GM23338 (cell line): ENCODE measurements at regions not wholly inside any gene's neighbourhood (a gene's known extent, or its start where the extent isn't known, plus 50 kb on each side); places are given as distances from the start of the nearest gene placed in this dataset.
"Not testable (repeated sequence)": the region's sequence is repeated elsewhere in the genome, so short reads cannot be mapped to it uniquely, and the experiment has no call there.

Source experiments
- ATAC-seq: fragments of 200-7000 bp; cut with Tn5 transposase; 3 replicates; pipeline ENCODE4 v1.9.1; 2020
- DNase-seq: peaks from one replicate; pipeline ENCODE4 v3.0.0-alpha.2; 2015; ENCODE audit warnings: low spot score
- H2AFZ ChIP-seq: fragments of 200-600 bp; sonication (generic); 2 replicates; pipeline ENCODE4 v1.8.0; 2016; ENCODE audit warnings: antibody characterized with exemption, mild to moderate bottlenecking, moderate library complexity
- H3F3A ChIP-seq: fragments of 200-600 bp; sonication (generic); replicated peaks from 2 replicates; pipeline ENCODE4 v1.8.0; 2017; ENCODE audit warnings: antibody characterized with exemption, mixed run types, low read depth
- H3K27ac ChIP-seq: fragments of 200-600 bp; sonication (generic); 2 replicates; pipeline ENCODE4 v1.6.1; 2016; ENCODE audit warnings: low read depth
- H3K27me3 ChIP-seq: fragments of 200-600 bp; sonication (generic); 2 replicates; pipeline ENCODE4 v1.8.0; 2016; ENCODE audit warnings: mild to moderate bottlenecking, mixed run types, moderate library complexity; ENCODE audit not compliant: insufficient read depth
- H3K36me3 ChIP-seq: fragments of 200-600 bp; sonication (generic); 2 replicates; pipeline ENCODE4 v1.8.0; 2016; ENCODE audit warnings: mild to moderate bottlenecking; ENCODE audit not compliant: insufficient read depth
- H3K4me1 ChIP-seq: fragments of 200-600 bp; sonication (generic); 2 replicates; pipeline ENCODE4 v1.8.0; 2016; ENCODE audit warnings: mild to moderate bottlenecking, moderate library complexity; ENCODE audit not compliant: insufficient read depth
- H3K4me2 ChIP-seq: fragments of 200-600 bp; sonication (generic); 2 replicates; pipeline ENCODE4 v1.7.1; 2017; ENCODE audit warnings: mixed run types
- H3K4me3 ChIP-seq: fragments of 200-600 bp; sonication (generic); 2 replicates; pipeline ENCODE4 v1.6.1; 2016; ENCODE audit warnings: mixed run types
- H3K79me2 ChIP-seq: fragments of 200-600 bp; sonication (generic); replicated peaks from 2 replicates; pipeline ENCODE4 v1.8.0; 2017; ENCODE audit warnings: mild to moderate bottlenecking; ENCODE audit not compliant: insufficient read depth
- H3K9me2 ChIP-seq: fragments of 200-600 bp; sonication (generic); 2 replicates; pipeline ENCODE4 v1.8.0; 2017; ENCODE audit not compliant: insufficient read depth
- H4K20me1 ChIP-seq: fragments of 200-600 bp; sonication (generic); replicated peaks from 2 replicates; pipeline ENCODE4 v1.8.0; 2017; ENCODE audit warnings: mild to moderate bottlenecking; ENCODE audit not compliant: insufficient read depth
- H3K27ac Mint-ChIP-seq: 2 replicates; pipeline ENCODE4 v1.8.0; 2020; ENCODE audit warnings: inconsistent platforms, mild to moderate bottlenecking, moderate library complexity, mixed read lengths
- H3K27me3 Mint-ChIP-seq: 3 replicates; pipeline ENCODE4 v1.8.0; 2022; ENCODE audit warnings: low read depth, mild to moderate bottlenecking, moderate library complexity, mixed read lengths, inconsistent platforms; ENCODE audit not compliant: insufficient read depth, poor library complexity
- H3K36me3 Mint-ChIP-seq: 3 replicates; pipeline ENCODE4 v1.8.0; 2021; ENCODE audit warnings: low read depth, mild to moderate bottlenecking, inconsistent platforms, moderate library complexity, mixed read lengths
- H3K4me1 Mint-ChIP-seq: 3 replicates; pipeline ENCODE4 v1.8.0; 2020; ENCODE audit warnings: mild to moderate bottlenecking, inconsistent platforms, mixed read lengths
- H3K4me3 Mint-ChIP-seq: 3 replicates; pipeline ENCODE4 v1.8.0; 2021; ENCODE audit warnings: moderate library complexity, mild to moderate bottlenecking, inconsistent platforms, mixed read lengths
- H3K9me3 Mint-ChIP-seq: 3 replicates; pipeline ENCODE4 v1.8.0; 2020; ENCODE audit warnings: moderate library complexity, mild to moderate bottlenecking, inconsistent platforms, mixed read lengths
- CREB1 ChIP-seq: fragments of 250-450 bp; sonication (Bioruptor Pico); IDR thresholded peaks from 2 replicates; pipeline ENCODE4 v1.5.0; 2020; ENCODE audit warnings: low read depth, mild to moderate bottlenecking, moderate library complexity
- CTCF ChIP-seq, 2 experiments: fragments of 200-600 bp in 1 of 2; sonication (generic) in 1 of 2; conservative IDR thresholded peaks; 2 replicates each; pipeline versions ENCODE4 v1.5.1 to v1.6.1; 2016 to 2017; ENCODE audit warnings: antibody characterized with exemption in 2 of 2, low read depth in 2 of 2, mild to moderate bottlenecking in 2 of 2, moderate library complexity in 1 of 2
- EZH2 ChIP-seq: fragments of 200-600 bp; sonication (generic); IDR thresholded peaks from one replicate; pipeline ENCODE4 v1.8.0; 2017; ENCODE audit warnings: antibody characterized with exemption, mild to moderate bottlenecking, low read depth; ENCODE audit not compliant: unreplicated experiment
- EZH2phosphoT487 ChIP-seq: fragments of 200-600 bp; sonication (generic); IDR thresholded peaks from one replicate; pipeline ENCODE4 v1.8.1; 2018; ENCODE audit warnings: antibody characterized with exemption; ENCODE audit not compliant: unreplicated experiment
- JUNB ChIP-seq: IDR thresholded peaks from one replicate; pipeline ENCODE4 v1.6.1; 2016; ENCODE audit warnings: antibody characterized with exemption; ENCODE audit not compliant: unreplicated experiment
- NANOG ChIP-seq: IDR thresholded peaks from 2 replicates; pipeline ENCODE4 v1.6.1; 2016; ENCODE audit warnings: antibody characterized with exemption, borderline replicate concordance
- POLR2AphosphoS5 ChIP-seq: IDR thresholded peaks from 2 replicates; pipeline ENCODE4 v1.6.1; 2016; ENCODE audit warnings: antibody characterized with exemption, low read depth
- REST ChIP-seq: IDR thresholded peaks from one replicate; pipeline ENCODE4 v1.6.1; 2018; ENCODE audit warnings: antibody characterized with exemption; ENCODE audit not compliant: unreplicated experiment
- STAT1 ChIP-seq: IDR thresholded peaks from one replicate; pipeline ENCODE4 v1.6.1; 2016; ENCODE audit warnings: antibody characterized with exemption; ENCODE audit not compliant: unreplicated experiment
- ZNF114 ChIP-seq: fragments of 250-450 bp; sonication (Bioruptor Pico); IDR thresholded peaks from 2 replicates; pipeline ENCODE4 v1.5.0; 2020; ENCODE audit warnings: mild to moderate bottlenecking, moderate library complexity
- ZNF331 ChIP-seq: fragments of 250-450 bp; sonication (Bioruptor Pico); IDR thresholded peaks from 2 replicates; pipeline ENCODE4 v1.5.0; 2020; ENCODE audit warnings: low read depth, mild to moderate bottlenecking, moderate library complexity

- Mint-ChIP-seq H3K27me3 (no peaks in the 10 kb centered on the region), H3K36me3 (no peaks in the 10 kb centered on the region), H3K27ac (no peak overlapping the region), H3K9me3 (no peaks in the 10 kb centered on the region), H3K4me1 (no peaks in the 10 kb centered on the region), H3K4me3 (no peak overlapping the region)
- no peak for TF ChIP-seq JUNB
- TF ChIP-seq STAT1, result no peak
- no peak for TF ChIP-seq NANOG
- no peak for TF ChIP-seq ZNF331 (CRISPR knock-in tag)
- TF ChIP-seq POLR2AphosphoS5, result no peak
- no peak for TF ChIP-seq EZH2
- TF ChIP-seq EZH2phosphoT487, result no peak
- TF ChIP-seq ZNF114 (CRISPR knock-in tag), result no peak
- no peak for TF ChIP-seq CTCF (conservative IDR thresholded peaks at IDR 0.05; ENCODE audit: low read depth in 2 of 2)
- no peak for TF ChIP-seq REST
- no peak for TF ChIP-seq CREB1 (CRISPR knock-in tag)
- no peak for ATAC-seq
- no peak overlapping the region for H3K27ac ChIP-seq
- H3K4me3 ChIP-seq, result no peak overlapping the region
- H2AFZ ChIP-seq, result no peak overlapping the region
- no peaks in the 10 kb centered on the region for H3K4me1 ChIP-seq
- DNase-seq, result no peak
- H3F3A ChIP-seq, result no peaks in the 10 kb centered on the region
- H3K4me2 ChIP-seq, result no peak overlapping the region
- H3K9me2 ChIP-seq, result peaks cover 6% of the 10 kb centered on the region; the same call in 1 of the 2 replicates
- no peaks in the 10 kb centered on the region for H3K27me3 ChIP-seq
- H4K20me1 ChIP-seq, result no peaks in the 10 kb centered on the region
- no peaks in the 10 kb centered on the region for H3K79me2 ChIP-seq
- H3K36me3 ChIP-seq, result no peaks in the 10 kb centered on the region
Measured at GRCh38 chr6:147693181-147693580, 184.7 kb downstream of the SAMD5 start.

GRCh38 chr6:147694556-147694955, 186.1 kb downstream of the SAMD5 start:
- not testable (repeated sequence) for H3K27ac Mint-ChIP-seq, H3K36me3 Mint-ChIP-seq, H2AFZ ChIP-seq, H3F3A ChIP-seq, H3K4me2 ChIP-seq, H3K4me3 ChIP-seq, H3K4me3 Mint-ChIP-seq, H3K4me1 Mint-ChIP-seq, ATAC-seq, H3K79me2 ChIP-seq, H3K27me3 ChIP-seq, DNase-seq, H3K36me3 ChIP-seq, H4K20me1 ChIP-seq, H3K9me3 Mint-ChIP-seq, H3K27me3 Mint-ChIP-seq, H3K27ac ChIP-seq, H3K4me1 ChIP-seq
- peaks cover 11% of the 10 kb centered on the region; the same call in 1 of the 2 replicates for H3K9me2 ChIP-seq
